Glutamatergic neuron (in vitro differentiated cells): ENCODE measurements at regions not wholly inside any gene's neighbourhood (a gene's known extent, or its start where the extent isn't known, plus 50 kb on each side); places are given as distances from the start of the nearest gene placed in this dataset.

Source experiments
- DNase-seq: peaks from one replicate; pipeline ENCODE4 v3.0.0; 2022
- H3K27ac Mint-ChIP-seq: one replicate; pipeline ENCODE4 v1.8.0; 2020; ENCODE audit warnings: mild to moderate bottlenecking, mixed read lengths, inconsistent platforms; ENCODE audit not compliant: unreplicated experiment
- H3K27me3 Mint-ChIP-seq: one replicate; pipeline ENCODE4 v1.8.0; 2020; ENCODE audit warnings: mild to moderate bottlenecking, moderate library complexity, mixed read lengths, inconsistent platforms; ENCODE audit not compliant: unreplicated experiment
- H3K36me3 Mint-ChIP-seq: one replicate; pipeline ENCODE4 v1.8.0; 2020; ENCODE audit warnings: mild to moderate bottlenecking, mixed read lengths, inconsistent platforms; ENCODE audit not compliant: unreplicated experiment
- H3K4me1 Mint-ChIP-seq: one replicate; pipeline ENCODE4 v1.8.0; 2020; ENCODE audit warnings: mild to moderate bottlenecking, low read depth, mixed read lengths, inconsistent platforms; ENCODE audit not compliant: unreplicated experiment
- H3K4me3 Mint-ChIP-seq: one replicate; pipeline ENCODE4 v1.8.0; 2020; ENCODE audit warnings: mild to moderate bottlenecking, mixed read lengths, inconsistent platforms; ENCODE audit not compliant: unreplicated experiment
- H3K9me3 Mint-ChIP-seq: one replicate; pipeline ENCODE4 v1.8.0; 2020; ENCODE audit warnings: mild to moderate bottlenecking, moderate library complexity, mixed read lengths, inconsistent platforms; ENCODE audit not compliant: unreplicated experiment
- CTCF ChIP-seq: fragments of 200-600 bp; sonication (generic); IDR thresholded peaks from one replicate; pipeline ENCODE4 v1.5.0; 2021; ENCODE audit not compliant: partially characterized antibody, unreplicated experiment

GRCh38 chr4:105050896-105051295, 95.8 kb upstream of the TET2 start:
- Mint-ChIP-seq H3K4me3 (no peak overlapping the region), H3K27ac (no peak overlapping the region), H3K36me3 (peaks cover 5% of the 10 kb centered on the region), H3K4me1 (no peaks in the 10 kb centered on the region), H3K27me3 (no peaks in the 10 kb centered on the region), H3K9me3 (peaks cover 2% of the 10 kb centered on the region)
- no peak for TF ChIP-seq CTCF
- DNase-seq = no peak

GRCh38 chr4:105057370-105058105, 89.1 kb upstream of the TET2 start:
- Mint-ChIP-seq H3K27ac (no peak overlapping the region), H3K4me1 (no peaks in the 10 kb centered on the region), H3K36me3 (peaks cover 2% of the 10 kb centered on the region), H3K9me3 (peaks cover 1% of the 10 kb centered on the region), H3K4me3 (no peak overlapping the region), H3K27me3 (no peaks in the 10 kb centered on the region)
- no peak for TF ChIP-seq CTCF
- no peak for DNase-seq

- H3K4me1 Mint-ChIP-seq = no peaks in the 10 kb centered on the region
- no peak for DNase-seq
- H3K9me3 Mint-ChIP-seq = peaks cover 1% of the 10 kb centered on the region
- no peak for TF ChIP-seq CTCF
- no peak overlapping the region for H3K4me3 Mint-ChIP-seq
- no peaks in the 10 kb centered on the region for H3K27me3 Mint-ChIP-seq
- H3K27ac Mint-ChIP-seq = no peak overlapping the region
- no peaks in the 10 kb centered on the region for H3K36me3 Mint-ChIP-seq
Observed at GRCh38 chr4:105058177-105058812, 88.4 kb upstream of the TET2 start.

- H3K27me3 Mint-ChIP-seq = no peaks in the 10 kb centered on the region
- no peaks in the 10 kb centered on the region for H3K36me3 Mint-ChIP-seq
- H3K4me3 Mint-ChIP-seq = no peak overlapping the region
- H3K4me1 Mint-ChIP-seq = no peaks in the 10 kb centered on the region
- no peak overlapping the region for H3K27ac Mint-ChIP-seq
- TF ChIP-seq CTCF = no peak
- H3K9me3 Mint-ChIP-seq = peaks cover 1% of the 10 kb centered on the region
- no peak for DNase-seq
Observed at GRCh38 chr4:105059337-105059736, 87.3 kb upstream of the TET2 start.

- Mint-ChIP-seq H3K27me3 (no peaks in the 10 kb centered on the region), H3K4me1 (no peaks in the 10 kb centered on the region), H3K4me3 (no peak overlapping the region), H3K36me3 (no peaks in the 10 kb centered on the region), H3K9me3 (peaks cover 1% of the 10 kb centered on the region), H3K27ac (no peak overlapping the region)
- no peak for TF ChIP-seq CTCF
- DNase-seq = no peak
Observed at GRCh38 chr4:105060628-105061027, 86.0 kb upstream of the TET2 start.
